OCI-LY1 (cell line): ENCODE measurements at regions not wholly inside any gene's neighbourhood (a gene's known extent, or its start where the extent isn't known, plus 50 kb on each side); places are given as distances from the start of the nearest gene placed in this dataset.

Source experiments
- EZH2 ChIP-seq: fragments of 200-600 bp; sonication (generic), shearing (Covaris generic); IDR thresholded peaks from 2 replicates; pipeline ENCODE4 v1.8.0; 2017; ENCODE audit warnings: borderline replicate concordance, mixed run types, mild to moderate bottlenecking, antibody characterized with exemption, low read length, moderate library complexity, mixed read lengths
- TF ChIP-seq, protein P1 (sequence below): fragments of 200-600 bp; sonication (generic), shearing (Covaris generic); IDR thresholded peaks from 2 replicates; pipeline ENCODE4 v1.5.1; 2017; ENCODE audit warnings: mild to moderate bottlenecking, antibody characterized with exemption, low read length, moderate library complexity, mixed read lengths

DNA sequence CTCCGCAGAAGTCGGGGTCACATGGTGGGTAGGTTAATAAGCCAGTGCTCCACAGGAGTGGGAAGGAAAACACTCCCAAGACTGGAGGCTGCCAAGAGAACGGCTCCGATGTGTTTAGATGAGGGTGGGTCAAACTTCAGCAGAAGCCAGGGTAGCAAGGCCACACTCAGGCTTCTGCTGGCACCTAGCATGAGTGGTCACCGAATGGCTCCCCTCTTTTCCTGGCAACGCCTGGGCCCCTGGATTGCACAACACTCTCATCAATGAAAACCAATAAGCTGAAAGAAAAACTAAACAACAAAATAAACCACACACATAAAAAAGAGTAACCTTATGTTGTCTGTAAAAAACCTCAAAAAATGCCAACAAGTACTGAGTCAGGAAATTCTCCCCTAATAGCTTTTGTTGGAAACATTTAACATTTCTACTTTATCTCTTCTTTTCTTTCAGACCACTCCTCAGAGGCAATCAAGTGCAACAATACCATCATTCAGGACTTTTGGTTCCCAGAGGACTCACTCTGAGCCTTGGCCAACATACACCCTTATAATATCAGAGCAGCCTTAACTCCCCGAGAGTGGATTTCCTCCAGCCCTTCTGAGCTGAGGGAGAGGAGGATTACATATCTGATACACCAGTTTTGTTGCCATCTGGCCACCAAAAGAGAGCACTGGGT lies 279.9 kb downstream of the ENC1 start:
- TF ChIP-seq, protein P1, sequence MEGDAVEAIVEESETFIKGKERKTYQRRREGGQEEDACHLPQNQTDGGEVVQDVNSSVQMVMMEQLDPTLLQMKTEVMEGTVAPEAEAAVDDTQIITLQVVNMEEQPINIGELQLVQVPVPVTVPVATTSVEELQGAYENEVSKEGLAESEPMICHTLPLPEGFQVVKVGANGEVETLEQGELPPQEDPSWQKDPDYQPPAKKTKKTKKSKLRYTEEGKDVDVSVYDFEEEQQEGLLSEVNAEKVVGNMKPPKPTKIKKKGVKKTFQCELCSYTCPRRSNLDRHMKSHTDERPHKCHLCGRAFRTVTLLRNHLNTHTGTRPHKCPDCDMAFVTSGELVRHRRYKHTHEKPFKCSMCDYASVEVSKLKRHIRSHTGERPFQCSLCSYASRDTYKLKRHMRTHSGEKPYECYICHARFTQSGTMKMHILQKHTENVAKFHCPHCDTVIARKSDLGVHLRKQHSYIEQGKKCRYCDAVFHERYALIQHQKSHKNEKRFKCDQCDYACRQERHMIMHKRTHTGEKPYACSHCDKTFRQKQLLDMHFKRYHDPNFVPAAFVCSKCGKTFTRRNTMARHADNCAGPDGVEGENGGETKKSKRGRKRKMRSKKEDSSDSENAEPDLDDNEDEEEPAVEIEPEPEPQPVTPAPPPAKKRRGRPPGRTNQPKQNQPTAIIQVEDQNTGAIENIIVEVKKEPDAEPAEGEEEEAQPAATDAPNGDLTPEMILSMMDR = no peak
- TF ChIP-seq EZH2 = no peak
